ENCODE measurements at regions not wholly inside any gene's neighbourhood (a gene's known extent, or its start where the extent isn't known, plus 50 kb on each side); places are given as distances from the start of the nearest gene placed in this dataset.

GRCh38 chr11:115557681-115558080 is 53.5 kb upstream of the CADM1 start:
- Histone ChIP-seq H3K9me3 (ENCODE audit: control insufficient read depth, insufficient read depth, low read depth, low read length) (no peaks in the 10 kb centered on the region), H2AFZ (ENCODE audit: low read length) (no peak overlapping the region), H4K20me1 (ENCODE audit: control insufficient read depth, extremely low read depth, insufficient read depth, low read length) (no peaks in the 10 kb centered on the region), H3K36me3 (ENCODE audit: control insufficient read depth, insufficient read depth, low read length) (no peaks in the 10 kb centered on the region), H3K4me1 (ENCODE audit: control insufficient read depth, extremely low read depth, insufficient read depth, low read length) (no peaks in the 10 kb centered on the region), H3K27ac (ENCODE audit: insufficient read depth, low read length) (no peak overlapping the region), H3K79me2 (ENCODE audit: control insufficient read depth, insufficient read depth, low read length) (no peaks in the 10 kb centered on the region), H3K4me3 (replicated peaks in 1 of 4; ENCODE audit: control extremely low read depth in 1 of 4, insufficient read depth in 1 of 4, low read depth in 3 of 4, low read length in 4 of 4) (no peak overlapping the region), H3K9ac (ENCODE audit: insufficient read depth, low read length) (no peak overlapping the region), H3K27me3 (ENCODE audit: control insufficient read depth, insufficient read depth, low read length) (no peaks in the 10 kb centered on the region), H3K4me2 (ENCODE audit: extremely low read depth, insufficient read depth, low read length) (no peak overlapping the region)
- no peak for DNase-seq (ENCODE audit: low read depth in 2 of 2)
- no peak for TF ChIP-seq EZH2 (IDR thresholded peaks at IDR 0.05; ENCODE audit: low read length, missing control alignments)
- no peak for TF ChIP-seq CTCF (conservative IDR thresholded peaks at IDR 0.05 in 1 of 2, IDR thresholded peaks at IDR 0.05 in 1 of 2; ENCODE audit: low read depth in 1 of 2, low read length in 2 of 2)

GRCh38 chr11:115556984-115557383 is 52.8 kb upstream of the CADM1 start:
- Histone ChIP-seq H3K4me3 (replicated peaks in 1 of 4; ENCODE audit: control extremely low read depth in 1 of 4, insufficient read depth in 1 of 4, low read depth in 3 of 4, low read length in 4 of 4) (no peak overlapping the region), H3K9me3 (ENCODE audit: control insufficient read depth, insufficient read depth, low read depth, low read length) (no peaks in the 10 kb centered on the region), H3K4me1 (ENCODE audit: control insufficient read depth, extremely low read depth, insufficient read depth, low read length) (no peaks in the 10 kb centered on the region), H3K79me2 (ENCODE audit: control insufficient read depth, insufficient read depth, low read length) (no peaks in the 10 kb centered on the region), H3K27ac (ENCODE audit: insufficient read depth, low read length) (no peak overlapping the region), H3K36me3 (ENCODE audit: control insufficient read depth, insufficient read depth, low read length) (no peaks in the 10 kb centered on the region), H3K27me3 (ENCODE audit: control insufficient read depth, insufficient read depth, low read length) (no peaks in the 10 kb centered on the region), H3K9ac (ENCODE audit: insufficient read depth, low read length) (no peak overlapping the region), H3K4me2 (ENCODE audit: extremely low read depth, insufficient read depth, low read length) (no peak overlapping the region), H4K20me1 (ENCODE audit: control insufficient read depth, extremely low read depth, insufficient read depth, low read length) (no peaks in the 10 kb centered on the region), H2AFZ (ENCODE audit: low read length) (no peak overlapping the region)
- no peak for DNase-seq (ENCODE audit: low read depth in 2 of 2)
- TF ChIP-seq EZH2 (IDR thresholded peaks at IDR 0.05; ENCODE audit: low read length, missing control alignments): no peak
- TF ChIP-seq CTCF (conservative IDR thresholded peaks at IDR 0.05 in 1 of 2, IDR thresholded peaks at IDR 0.05 in 1 of 2; ENCODE audit: low read depth in 1 of 2, low read length in 2 of 2): no peak

GRCh38 chr11:115555336-115556090 is 51.3 kb upstream of the CADM1 start:
- H3K27ac ChIP-seq (ENCODE audit: insufficient read depth, low read length): no peak overlapping the region
- TF ChIP-seq CTCF (conservative IDR thresholded peaks at IDR 0.05 in 1 of 2, IDR thresholded peaks at IDR 0.05 in 1 of 2; ENCODE audit: low read depth in 1 of 2, low read length in 2 of 2) (no peak), EZH2 (IDR thresholded peaks at IDR 0.05; ENCODE audit: low read length, missing control alignments) (no peak)
- H3K9ac ChIP-seq (ENCODE audit: insufficient read depth, low read length): no peak overlapping the region
- H3K36me3 ChIP-seq (ENCODE audit: control insufficient read depth, insufficient read depth, low read length): no peaks in the 10 kb centered on the region
- peak in 1 of 2 donors; percentile 16 for DNase-seq (ENCODE audit: low read depth in 2 of 2)
- no peaks in the 10 kb centered on the region for H3K4me1 ChIP-seq (ENCODE audit: control insufficient read depth, extremely low read depth, insufficient read depth, low read length)
- no peak overlapping the region for H3K4me3 ChIP-seq (replicated peaks in 1 of 4; ENCODE audit: control extremely low read depth in 1 of 4, insufficient read depth in 1 of 4, low read depth in 3 of 4, low read length in 4 of 4)
- no peaks in the 10 kb centered on the region for H4K20me1 ChIP-seq (ENCODE audit: control insufficient read depth, extremely low read depth, insufficient read depth, low read length)
- no peak overlapping the region for H3K4me2 ChIP-seq (ENCODE audit: extremely low read depth, insufficient read depth, low read length)
- no peaks in the 10 kb centered on the region for H3K27me3 ChIP-seq (ENCODE audit: control insufficient read depth, insufficient read depth, low read length)
- H2AFZ ChIP-seq (ENCODE audit: low read length): no peak overlapping the region
- no peaks in the 10 kb centered on the region for H3K9me3 ChIP-seq (ENCODE audit: control insufficient read depth, insufficient read depth, low read depth, low read length)
- no peaks in the 10 kb centered on the region for H3K79me2 ChIP-seq (ENCODE audit: control insufficient read depth, insufficient read depth, low read length)
